ENCODE measurements at regions not wholly inside any gene's neighbourhood (a gene's known extent, or its start where the extent isn't known, plus 50 kb on each side); places are given as distances from the start of the nearest gene placed in this dataset.

DNA sequence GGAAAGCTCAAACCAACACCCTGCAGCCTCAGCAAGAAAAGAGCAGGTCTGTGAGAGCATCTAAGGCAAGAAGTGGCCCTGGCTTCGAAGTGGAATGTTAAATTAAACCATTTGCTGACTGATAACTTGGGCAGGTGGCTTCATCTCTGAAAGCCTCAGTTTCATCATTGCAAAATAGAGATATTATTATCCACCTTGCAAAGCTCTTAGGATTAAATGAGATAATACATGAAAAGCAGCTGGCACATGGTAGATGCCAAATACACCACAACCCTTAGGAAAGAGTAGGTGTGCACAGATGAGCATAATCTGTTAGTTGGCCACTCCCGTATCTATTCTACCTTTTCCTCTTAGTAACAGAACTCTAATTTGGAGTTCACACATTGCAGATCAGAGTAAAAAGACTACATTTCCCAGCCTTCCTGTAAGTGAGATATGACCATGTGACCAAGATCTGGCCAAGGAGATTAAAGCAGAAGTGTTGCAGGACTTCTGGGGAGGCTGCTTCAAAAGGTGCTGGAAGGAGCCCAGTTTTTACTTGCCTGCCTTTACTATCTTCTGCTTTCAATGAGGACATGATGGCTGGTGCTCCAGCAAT, 288.7 kb downstream of the SOX9 start:
- H3K27me3 Mint-ChIP-seq (ENCODE audit: insufficient read depth, low read depth, poor library complexity) = peaks cover 54% of the 10 kb centered on the region
- H3K4me2 ChIP-seq = no peak overlapping the region

More for the DNA sequence above, 288.7 kb downstream of the SOX9 start:
- H3K36me3 Mint-ChIP-seq (ENCODE audit: low read depth) = 0 out of 3 replicates have a peak, but pooled peaks cover 3% of the 10 kb centered on the region
- TF ChIP-seq NANOG (IDR thresholded peaks at IDR 0.05; ENCODE audit: borderline replicate concordance) (no peak), EZH2 (IDR thresholded peaks at IDR 0.05; ENCODE audit: low read depth, unreplicated experiment) (no peak), ZNF114 (CRISPR knock-in tag; IDR thresholded peaks at IDR 0.05) (no peak), ZNF331 (CRISPR knock-in tag; IDR thresholded peaks at IDR 0.05; ENCODE audit: low read depth) (no peak), STAT1 (IDR thresholded peaks at IDR 0.05; ENCODE audit: unreplicated experiment) (no peak), POLR2AphosphoS5 (IDR thresholded peaks at IDR 0.05; ENCODE audit: low read depth) (no peak), JUNB (IDR thresholded peaks at IDR 0.05; ENCODE audit: unreplicated experiment) (no peak), CREB1 (CRISPR knock-in tag; IDR thresholded peaks at IDR 0.05; ENCODE audit: low read depth) (no peak), EZH2phosphoT487 (IDR thresholded peaks at IDR 0.05; ENCODE audit: unreplicated experiment) (no peak)
- TF ChIP-seq, protein P1, sequence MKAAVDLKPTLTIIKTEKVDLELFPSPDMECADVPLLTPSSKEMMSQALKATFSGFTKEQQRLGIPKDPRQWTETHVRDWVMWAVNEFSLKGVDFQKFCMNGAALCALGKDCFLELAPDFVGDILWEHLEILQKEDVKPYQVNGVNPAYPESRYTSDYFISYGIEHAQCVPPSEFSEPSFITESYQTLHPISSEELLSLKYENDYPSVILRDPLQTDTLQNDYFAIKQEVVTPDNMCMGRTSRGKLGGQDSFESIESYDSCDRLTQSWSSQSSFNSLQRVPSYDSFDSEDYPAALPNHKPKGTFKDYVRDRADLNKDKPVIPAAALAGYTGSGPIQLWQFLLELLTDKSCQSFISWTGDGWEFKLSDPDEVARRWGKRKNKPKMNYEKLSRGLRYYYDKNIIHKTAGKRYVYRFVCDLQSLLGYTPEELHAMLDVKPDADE (IDR thresholded peaks at IDR 0.05) = no peak
- TF ChIP-seq, protein P2, sequence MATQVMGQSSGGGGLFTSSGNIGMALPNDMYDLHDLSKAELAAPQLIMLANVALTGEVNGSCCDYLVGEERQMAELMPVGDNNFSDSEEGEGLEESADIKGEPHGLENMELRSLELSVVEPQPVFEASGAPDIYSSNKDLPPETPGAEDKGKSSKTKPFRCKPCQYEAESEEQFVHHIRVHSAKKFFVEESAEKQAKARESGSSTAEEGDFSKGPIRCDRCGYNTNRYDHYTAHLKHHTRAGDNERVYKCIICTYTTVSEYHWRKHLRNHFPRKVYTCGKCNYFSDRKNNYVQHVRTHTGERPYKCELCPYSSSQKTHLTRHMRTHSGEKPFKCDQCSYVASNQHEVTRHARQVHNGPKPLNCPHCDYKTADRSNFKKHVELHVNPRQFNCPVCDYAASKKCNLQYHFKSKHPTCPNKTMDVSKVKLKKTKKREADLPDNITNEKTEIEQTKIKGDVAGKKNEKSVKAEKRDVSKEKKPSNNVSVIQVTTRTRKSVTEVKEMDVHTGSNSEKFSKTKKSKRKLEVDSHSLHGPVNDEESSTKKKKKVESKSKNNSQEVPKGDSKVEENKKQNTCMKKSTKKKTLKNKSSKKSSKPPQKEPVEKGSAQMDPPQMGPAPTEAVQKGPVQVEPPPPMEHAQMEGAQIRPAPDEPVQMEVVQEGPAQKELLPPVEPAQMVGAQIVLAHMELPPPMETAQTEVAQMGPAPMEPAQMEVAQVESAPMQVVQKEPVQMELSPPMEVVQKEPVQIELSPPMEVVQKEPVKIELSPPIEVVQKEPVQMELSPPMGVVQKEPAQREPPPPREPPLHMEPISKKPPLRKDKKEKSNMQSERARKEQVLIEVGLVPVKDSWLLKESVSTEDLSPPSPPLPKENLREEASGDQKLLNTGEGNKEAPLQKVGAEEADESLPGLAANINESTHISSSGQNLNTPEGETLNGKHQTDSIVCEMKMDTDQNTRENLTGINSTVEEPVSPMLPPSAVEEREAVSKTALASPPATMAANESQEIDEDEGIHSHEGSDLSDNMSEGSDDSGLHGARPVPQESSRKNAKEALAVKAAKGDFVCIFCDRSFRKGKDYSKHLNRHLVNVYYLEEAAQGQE (IDR thresholded peaks at IDR 0.05; ENCODE audit: unreplicated experiment) = no peak
- TF ChIP-seq, protein P3, sequence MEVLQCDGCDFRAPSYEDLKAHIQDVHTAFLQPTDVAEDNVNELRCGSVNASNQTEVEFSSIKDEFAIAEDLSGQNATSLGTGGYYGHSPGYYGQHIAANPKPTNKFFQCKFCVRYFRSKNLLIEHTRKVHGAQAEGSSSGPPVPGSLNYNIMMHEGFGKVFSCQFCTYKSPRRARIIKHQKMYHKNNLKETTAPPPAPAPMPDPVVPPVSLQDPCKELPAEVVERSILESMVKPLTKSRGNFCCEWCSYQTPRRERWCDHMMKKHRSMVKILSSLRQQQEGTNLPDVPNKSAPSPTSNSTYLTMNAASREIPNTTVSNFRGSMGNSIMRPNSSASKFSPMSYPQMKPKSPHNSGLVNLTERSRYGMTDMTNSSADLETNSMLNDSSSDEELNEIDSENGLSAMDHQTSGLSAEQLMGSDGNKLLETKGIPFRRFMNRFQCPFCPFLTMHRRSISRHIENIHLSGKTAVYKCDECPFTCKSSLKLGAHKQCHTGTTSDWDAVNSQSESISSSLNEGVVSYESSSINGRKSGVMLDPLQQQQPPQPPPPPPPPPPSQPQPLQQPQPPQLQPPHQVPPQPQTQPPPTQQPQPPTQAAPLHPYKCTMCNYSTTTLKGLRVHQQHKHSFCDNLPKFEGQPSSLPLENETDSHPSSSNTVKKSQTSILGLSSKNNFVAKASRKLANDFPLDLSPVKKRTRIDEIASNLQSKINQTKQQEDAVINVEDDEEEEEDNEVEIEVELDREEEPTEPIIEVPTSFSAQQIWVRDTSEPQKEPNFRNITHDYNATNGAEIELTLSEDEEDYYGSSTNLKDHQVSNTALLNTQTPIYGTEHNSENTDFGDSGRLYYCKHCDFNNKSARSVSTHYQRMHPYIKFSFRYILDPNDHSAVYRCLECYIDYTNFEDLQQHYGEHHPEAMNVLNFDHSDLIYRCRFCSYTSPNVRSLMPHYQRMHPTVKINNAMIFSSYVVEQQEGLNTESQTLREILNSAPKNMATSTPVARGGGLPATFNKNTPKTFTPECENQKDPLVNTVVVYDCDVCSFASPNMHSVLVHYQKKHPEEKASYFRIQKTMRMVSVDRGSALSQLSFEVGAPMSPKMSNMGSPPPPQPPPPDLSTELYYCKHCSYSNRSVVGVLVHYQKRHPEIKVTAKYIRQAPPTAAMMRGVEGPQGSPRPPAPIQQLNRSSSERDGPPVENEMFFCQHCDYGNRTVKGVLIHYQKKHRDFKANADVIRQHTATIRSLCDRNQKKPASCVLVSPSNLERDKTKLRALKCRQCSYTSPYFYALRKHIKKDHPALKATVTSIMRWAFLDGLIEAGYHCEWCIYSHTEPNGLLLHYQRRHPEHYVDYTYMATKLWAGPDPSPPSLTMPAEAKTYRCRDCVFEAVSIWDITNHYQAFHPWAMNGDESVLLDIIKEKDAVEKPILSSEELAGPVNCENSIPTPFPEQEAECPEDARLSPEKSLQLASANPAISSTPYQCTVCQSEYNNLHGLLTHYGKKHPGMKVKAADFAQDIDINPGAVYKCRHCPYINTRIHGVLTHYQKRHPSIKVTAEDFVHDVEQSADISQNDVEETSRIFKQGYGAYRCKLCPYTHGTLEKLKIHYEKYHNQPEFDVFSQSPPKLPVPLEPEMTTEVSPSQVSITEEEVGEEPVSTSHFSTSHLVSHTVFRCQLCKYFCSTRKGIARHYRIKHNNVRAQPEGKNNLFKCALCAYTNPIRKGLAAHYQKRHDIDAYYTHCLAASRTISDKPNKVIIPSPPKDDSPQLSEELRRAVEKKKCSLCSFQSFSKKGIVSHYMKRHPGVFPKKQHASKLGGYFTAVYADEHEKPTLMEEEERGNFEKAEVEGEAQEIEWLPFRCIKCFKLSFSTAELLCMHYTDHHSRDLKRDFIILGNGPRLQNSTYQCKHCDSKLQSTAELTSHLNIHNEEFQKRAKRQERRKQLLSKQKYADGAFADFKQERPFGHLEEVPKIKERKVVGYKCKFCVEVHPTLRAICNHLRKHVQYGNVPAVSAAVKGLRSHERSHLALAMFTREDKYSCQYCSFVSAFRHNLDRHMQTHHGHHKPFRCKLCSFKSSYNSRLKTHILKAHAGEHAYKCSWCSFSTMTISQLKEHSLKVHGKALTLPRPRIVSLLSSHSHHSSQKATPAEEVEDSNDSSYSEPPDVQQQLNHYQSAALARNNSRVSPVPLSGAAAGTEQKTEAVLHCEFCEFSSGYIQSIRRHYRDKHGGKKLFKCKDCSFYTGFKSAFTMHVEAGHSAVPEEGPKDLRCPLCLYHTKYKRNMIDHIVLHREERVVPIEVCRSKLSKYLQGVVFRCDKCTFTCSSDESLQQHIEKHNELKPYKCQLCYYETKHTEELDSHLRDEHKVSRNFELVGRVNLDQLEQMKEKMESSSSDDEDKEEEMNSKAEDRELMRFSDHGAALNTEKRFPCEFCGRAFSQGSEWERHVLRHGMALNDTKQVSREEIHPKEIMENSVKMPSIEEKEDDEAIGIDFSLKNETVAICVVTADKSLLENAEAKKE (CRISPR knock-in tag; IDR thresholded peaks at IDR 0.05) = no peak
- TF ChIP-seq, protein P4, sequence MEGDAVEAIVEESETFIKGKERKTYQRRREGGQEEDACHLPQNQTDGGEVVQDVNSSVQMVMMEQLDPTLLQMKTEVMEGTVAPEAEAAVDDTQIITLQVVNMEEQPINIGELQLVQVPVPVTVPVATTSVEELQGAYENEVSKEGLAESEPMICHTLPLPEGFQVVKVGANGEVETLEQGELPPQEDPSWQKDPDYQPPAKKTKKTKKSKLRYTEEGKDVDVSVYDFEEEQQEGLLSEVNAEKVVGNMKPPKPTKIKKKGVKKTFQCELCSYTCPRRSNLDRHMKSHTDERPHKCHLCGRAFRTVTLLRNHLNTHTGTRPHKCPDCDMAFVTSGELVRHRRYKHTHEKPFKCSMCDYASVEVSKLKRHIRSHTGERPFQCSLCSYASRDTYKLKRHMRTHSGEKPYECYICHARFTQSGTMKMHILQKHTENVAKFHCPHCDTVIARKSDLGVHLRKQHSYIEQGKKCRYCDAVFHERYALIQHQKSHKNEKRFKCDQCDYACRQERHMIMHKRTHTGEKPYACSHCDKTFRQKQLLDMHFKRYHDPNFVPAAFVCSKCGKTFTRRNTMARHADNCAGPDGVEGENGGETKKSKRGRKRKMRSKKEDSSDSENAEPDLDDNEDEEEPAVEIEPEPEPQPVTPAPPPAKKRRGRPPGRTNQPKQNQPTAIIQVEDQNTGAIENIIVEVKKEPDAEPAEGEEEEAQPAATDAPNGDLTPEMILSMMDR (conservative IDR thresholded peaks at IDR 0.05; ENCODE audit: low read depth in 2 of 2) = no peak
- no peak overlapping the region for H3K27ac Mint-ChIP-seq
- no peak for ATAC-seq
- no peaks in the 10 kb centered on the region for H3F3A ChIP-seq (replicated peaks; ENCODE audit: low read depth)
- H3K79me2 ChIP-seq (replicated peaks; ENCODE audit: insufficient read depth) = no peaks in the 10 kb centered on the region
- H3K4me3 Mint-ChIP-seq = no peak overlapping the region
- no peaks in the 10 kb centered on the region for H4K20me1 ChIP-seq (replicated peaks; ENCODE audit: insufficient read depth)
- H3K4me1 ChIP-seq (ENCODE audit: insufficient read depth) = no peaks in the 10 kb centered on the region
- H3K9me3 Mint-ChIP-seq = no peaks in the 10 kb centered on the region; the same call in 2 of the 3 replicates
- H2AFZ ChIP-seq = no peak overlapping the region
- H3K36me3 ChIP-seq (ENCODE audit: insufficient read depth) = no peaks in the 10 kb centered on the region
- H3K4me1 Mint-ChIP-seq = peaks cover 19% of the 10 kb centered on the region
- no peak for DNase-seq (ENCODE audit: low spot score)
- H3K27me3 ChIP-seq (ENCODE audit: insufficient read depth) = peaks cover 24% of the 10 kb centered on the region
- H3K27ac ChIP-seq (ENCODE audit: low read depth) = no peak overlapping the region
- H3K9me2 ChIP-seq (ENCODE audit: insufficient read depth) = 0 out of 2 replicates have a peak, but pooled peaks cover 3% of the 10 kb centered on the region
- H3K4me3 ChIP-seq = no peak overlapping the region

Data from GM23338 (cell line).